GM21381 (cell line): ENCODE measurements at regions not wholly inside any gene's neighbourhood (a gene's known extent, or its start where the extent isn't known, plus 50 kb on each side); places are given as distances from the start of the nearest gene placed in this dataset.

ENCODE experiments used
- ATAC-seq: cut with Tn5 transposase; IDR thresholded peaks from one replicate; pipeline ENCODE4 v1.9.1; 2021; ENCODE audit warnings: mild to moderate bottlenecking, moderate library complexity; ENCODE audit not compliant: unreplicated experiment

DNA sequence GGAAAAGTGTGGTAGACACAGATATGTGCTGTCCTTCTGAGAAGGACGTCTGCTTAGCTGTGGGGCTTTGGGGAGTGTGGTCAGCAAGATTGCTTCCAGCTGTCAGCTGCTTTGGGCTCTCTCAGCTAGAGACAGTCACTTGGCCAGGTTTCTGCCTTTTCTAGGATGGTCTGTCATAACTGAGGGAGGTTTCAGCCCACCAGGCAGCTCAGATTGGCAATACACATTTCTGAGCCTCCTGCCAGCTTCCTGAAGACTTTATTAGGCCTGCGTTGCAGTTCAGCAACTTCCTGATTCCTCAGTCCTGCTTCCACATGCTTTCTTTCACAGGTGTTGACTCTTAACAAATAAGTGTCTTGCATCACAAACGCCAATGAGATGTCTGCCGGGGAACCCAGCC is 286.5 kb downstream of the SQOR start:
- no peak for ATAC-seq

DNA sequence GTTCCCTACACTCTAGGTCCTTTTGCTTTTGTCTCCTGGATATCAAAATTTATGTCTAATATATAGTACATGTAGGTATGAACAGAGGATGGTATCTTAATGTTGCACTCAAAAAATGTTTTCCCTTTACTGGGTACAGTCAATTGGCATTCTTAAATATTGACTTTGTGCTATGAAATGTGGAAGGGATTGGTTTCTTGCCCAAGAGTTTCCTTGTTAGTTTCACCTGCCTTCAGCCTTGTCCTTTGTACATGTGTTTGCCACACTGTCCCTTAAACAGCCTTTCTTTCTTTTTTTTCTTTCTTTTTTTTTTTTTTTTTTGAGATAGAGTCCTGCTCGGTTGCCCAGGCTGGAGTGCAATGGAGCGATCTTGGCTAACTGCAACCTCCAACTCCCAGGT is 287.1 kb downstream of the SQOR start:
- no peak for ATAC-seq

DNA sequence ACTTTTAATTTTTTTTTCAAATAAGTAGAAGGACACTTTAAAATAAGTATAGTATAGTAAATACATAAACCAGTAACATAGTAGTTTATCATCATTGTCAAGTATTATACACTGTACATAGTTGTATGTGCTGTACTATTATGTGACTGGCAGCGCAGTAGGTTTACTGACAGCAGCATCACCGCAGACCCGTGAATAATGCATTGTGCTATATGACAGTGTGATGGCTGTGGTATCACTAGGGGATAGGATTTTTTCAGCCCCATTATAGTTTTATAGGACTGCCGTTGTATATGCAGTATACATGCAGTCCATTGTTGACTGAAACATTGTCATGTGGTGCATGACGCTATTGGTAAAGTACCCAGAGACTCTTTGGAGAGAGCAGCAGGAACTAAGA is 306.5 kb downstream of the SQOR start:
- no peak for ATAC-seq

DNA sequence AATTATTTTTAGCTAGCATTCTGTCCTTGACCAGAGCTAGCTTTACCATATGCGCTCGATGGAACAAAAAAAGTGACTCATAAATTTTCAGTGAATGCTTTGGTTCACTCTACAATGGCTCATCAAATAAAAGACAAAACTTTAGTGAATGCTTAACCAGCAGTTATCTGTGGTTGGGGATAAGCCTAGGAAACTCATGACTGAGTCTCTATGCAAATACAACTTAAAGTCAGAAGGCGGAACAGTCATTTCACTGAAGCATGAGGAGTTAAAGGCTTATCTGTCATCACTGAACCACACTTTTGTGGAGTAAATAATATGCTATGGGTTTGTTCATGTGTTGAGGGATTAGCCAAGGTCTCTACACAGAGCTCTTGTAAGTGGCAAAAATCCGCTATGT is 308.4 kb downstream of the SQOR start:
- no peak for ATAC-seq

DNA sequence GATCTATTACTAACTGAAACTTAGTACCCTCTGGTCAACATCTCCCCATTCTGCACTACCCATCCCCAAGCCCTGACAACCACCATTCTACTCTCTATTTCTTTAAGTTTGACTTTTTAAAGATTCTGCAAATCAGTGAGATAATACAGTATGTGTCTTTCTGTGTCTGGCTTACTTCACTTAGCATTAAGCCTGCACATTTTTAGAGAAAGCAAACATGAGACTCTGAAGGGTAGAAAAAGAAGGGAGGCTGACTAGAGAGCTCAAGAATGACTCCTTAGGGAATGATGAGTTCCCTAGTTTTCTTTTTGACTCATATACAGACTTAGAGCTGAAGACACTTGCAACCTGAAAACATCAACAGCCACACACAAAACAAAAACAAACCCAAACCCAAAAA is 311.3 kb downstream of the SQOR start:
- ATAC-seq = no peak

DNA sequence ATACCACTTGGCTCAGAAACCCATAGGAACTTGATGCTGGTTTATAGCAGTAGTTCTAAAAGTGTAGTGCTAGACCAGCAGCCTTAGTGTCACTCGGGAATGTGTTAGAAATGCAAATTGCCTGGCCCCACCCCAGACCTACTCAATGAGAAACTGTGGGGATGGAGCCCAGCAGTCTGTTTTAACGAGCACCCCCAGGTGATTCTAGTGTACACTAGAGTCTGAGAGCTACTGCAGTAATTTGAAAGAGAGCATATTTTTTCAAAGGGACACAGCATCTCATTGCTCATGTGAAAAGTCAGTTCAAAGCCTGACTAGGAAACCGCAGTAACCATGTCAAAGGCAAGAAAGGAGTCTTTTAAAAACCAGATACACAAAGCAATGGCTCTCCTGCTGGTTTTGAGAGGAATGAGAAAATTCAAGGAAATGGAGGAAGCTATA is 313.4 kb downstream of the SQOR start:
- ATAC-seq = no peak

DNA sequence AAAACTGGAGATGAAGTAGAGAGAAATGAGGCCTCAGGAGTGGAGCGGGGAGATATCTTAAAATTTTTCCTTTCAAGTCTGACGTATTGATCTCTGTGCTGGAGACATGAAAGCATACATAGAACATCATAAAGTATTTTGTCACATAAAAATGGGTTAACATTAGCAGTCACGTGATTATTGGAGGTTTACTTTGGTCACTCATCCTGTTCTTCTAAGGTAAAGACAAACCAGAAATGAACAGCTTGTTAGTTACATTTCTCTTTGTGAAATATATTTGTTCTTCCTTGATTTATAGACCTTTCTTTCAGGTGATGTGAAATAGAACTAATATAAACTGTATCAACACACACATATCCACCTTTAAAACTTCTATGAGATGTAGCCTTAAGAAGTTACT is 324.1 kb downstream of the SQOR start:
- ATAC-seq = no peak

DNA sequence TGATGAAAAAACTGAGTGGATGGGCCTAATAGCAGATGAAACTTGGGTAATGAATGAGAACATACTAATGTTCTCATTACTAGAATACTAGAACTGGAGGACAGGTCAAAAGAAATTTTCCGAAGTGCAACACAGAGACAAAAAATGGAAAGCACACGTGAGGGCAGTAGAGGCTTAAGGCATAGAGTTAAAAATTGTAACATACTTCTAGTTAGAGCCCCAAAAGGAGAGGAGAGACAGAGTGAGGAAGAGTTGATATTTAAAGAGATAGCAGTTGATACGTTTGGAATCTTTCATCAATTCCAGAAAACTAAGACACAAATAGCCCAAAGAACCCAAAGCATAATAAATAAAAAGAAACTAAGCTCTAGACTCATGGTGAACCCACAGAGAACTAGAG is 327.9 kb downstream of the SQOR start:
- ATAC-seq = no peak

DNA sequence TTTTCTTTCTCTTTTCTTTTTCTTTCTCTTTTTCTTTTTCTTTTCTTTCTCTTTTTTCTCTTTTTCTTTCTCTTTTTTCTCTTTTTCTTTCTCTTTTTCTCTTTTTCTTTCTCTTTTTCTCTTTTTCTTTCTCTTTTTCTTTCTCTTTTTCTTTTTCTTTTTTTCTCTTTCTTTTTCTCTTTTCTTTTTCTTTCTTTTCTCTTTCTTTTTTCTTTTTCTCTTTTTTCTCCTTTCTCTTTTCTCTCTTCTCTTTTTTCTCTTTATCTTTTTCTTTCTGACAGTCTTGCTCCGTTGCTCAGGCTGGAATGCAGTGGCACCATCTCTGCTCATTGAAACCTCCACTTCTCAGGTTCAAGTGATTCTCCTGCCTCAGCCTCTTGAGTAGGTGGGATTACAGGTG is 335.7 kb downstream of the SQOR start:
- ATAC-seq = no peak

DNA sequence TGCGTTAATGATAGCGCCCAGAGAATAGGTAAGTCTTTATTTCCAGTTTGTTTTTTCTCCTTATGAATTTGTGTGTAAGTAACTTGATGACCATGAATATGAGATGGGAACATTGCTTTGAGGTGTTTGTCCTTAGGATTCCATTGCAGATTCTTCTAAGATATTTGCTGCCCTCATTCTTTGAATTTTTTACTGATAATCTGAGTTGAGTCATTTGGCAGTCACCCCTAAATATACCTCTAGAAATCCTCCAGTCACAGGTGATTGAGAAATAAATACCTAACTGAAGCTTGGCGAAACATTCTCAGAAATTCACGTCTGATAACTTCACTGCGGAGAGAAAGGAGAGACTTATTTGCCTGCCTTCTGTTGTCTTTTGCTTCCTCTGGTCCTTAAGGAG is 345.5 kb downstream of the SQOR start:
- no peak for ATAC-seq

DNA sequence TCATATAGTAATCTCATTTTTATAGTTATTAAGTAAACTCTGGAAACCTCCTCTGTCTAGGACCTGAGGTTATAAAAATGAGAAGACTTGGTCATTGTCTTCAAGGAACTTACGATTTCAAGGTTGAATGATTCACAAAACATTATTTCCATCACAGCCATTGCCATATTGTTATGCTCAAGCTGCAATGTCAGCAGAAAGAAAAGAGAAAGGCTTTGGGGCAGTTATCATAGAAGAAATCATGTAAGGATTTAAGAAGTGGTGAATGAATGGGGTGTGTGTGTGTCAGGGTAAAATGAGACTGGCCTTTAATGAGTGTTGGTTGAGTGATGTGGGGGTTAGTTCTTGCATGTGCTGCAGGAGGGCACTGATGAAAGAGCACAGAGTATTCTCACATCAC is 346.8 kb downstream of the SQOR start:
- ATAC-seq = no peak

DNA sequence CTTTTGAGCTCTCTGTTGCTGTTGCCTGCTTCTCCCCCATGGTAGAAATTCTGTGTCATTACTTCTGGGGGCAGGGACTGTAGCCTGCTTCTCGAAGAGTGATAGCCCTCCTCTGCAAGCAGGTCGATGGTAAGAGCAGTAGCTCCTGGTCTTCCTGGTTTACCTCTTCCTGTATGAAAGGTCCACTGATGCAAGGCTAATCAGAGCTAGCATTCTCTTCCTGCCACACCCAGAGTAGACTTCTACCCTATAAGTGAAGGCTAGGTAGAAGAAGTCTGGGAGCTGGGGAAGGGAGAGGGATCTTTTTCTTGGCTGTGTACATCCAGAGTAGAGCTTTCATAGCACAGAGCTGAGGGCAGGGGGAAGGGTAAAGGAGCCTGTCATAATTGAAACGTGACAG is 357.0 kb downstream of the SQOR start:
- no peak for ATAC-seq

DNA sequence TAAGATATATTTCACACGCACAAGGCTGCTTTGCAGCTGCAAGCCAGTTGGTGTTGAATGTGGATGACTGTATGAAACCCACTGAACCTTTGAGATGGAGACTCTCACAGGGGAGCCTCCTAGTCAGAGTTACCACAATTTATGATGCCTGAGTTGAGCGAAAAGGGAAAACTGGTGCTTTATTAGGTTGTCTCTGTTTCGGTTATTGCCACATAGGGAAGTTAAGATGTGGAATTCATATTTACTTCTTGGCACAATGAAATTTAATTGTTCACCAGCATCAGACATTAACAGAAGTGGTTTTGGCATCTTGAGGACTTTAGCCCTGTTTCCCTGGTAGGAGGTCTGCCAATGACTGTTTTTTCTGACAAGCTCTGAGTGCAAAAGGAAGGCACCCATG is 358.2 kb downstream of the SQOR start:
- no peak for ATAC-seq

DNA sequence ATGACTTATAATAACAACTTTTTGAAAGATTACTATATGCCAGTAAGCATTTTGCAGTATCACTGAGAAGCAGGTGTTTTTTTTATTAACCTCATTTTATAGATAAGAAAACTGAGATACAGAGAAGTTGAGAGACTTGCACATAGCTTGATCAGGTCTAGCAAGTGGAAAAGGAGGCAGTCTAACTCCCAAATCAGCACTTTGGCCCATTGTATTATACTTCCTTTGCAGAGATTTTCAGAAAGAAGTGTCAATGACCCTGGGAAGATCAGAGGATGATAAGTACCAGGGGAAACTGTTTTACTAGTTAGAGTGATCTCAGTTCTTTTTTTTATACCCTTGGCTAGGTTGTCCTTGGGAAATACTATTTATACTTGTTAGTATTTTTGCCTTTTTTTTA is 358.7 kb downstream of the SQOR start:
- ATAC-seq = no peak

DNA sequence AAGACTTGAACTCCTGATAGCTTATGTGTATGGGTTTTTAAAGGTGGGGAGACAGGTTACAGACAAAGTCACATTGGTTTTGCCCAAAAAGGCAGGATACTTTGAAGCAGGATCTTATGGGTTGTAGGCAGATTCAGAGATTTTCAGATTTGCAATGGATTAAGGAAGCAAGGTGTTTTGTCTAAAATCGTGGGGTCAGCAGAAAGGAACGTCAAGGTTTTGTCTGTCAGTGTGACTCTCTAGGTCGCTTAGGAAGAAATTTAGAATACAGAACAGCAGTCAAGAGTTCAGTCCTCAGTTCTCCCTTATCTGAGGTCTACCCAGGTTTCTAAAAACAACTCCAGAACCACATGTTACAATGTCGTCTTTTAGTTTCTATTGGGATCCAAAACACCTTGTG is 361.0 kb downstream of the SQOR start:
- no peak for ATAC-seq

DNA sequence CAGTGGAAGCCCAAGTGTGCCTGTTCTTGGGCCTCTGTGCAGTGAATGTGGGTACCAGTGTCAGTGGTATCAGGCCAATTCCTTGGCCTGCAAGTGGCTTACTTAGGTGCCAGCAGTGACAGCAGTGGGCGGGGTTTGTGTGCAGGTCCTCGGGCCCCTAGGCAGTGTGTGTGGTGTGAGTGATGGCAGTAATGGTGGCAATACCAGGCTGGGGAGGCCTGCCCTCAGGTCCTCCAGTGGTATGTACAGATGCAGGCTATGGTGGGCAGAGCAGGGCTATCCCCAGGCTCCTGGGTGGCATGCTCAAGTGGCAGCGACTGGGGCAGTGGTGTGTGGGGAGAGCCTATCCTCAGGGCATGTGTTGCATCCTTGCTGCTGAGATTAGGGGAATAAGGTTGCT is 379.7 kb downstream of the SQOR start:
- no peak for ATAC-seq

DNA sequence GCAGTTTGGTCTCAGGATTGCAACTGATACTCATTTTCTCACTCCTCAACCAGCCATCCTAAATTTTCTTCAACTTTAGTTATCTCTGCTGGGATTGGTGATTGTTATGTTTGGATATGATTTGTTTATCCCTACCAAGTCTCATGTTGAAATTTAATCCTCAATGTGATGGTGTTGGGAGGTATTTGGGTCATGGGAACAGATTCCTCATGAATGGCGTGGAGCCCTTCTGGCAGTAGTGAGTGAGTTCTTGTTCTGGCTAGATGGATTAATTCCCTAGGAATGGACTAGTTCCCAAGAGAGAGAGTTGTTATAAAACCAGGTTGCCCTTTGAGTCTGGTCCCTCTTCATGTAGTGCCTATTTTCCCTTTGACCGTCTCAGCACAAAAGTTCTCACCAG is 399.9 kb downstream of the SQOR start:
- no peak for ATAC-seq

DNA sequence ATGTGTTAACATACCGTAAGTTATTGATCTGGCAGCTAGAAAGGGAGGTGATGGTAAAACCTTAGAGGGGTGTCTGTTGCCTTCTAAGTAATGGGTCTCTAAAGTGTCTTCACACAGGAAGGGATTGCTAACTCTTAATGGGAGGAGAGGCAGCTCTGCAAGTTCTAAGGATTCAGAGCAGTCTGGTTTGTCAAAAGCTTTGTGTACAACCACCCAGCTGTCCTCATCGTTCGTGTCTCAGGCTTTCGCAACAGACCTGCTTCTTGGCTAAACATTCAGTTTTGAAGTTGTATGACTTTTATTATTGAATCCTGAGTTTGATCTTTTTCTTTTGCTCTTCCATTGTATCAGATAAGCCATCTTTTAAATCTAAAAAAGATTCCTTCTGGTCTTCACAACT is 404.9 kb downstream of the SQOR start:
- ATAC-seq = no peak

DNA sequence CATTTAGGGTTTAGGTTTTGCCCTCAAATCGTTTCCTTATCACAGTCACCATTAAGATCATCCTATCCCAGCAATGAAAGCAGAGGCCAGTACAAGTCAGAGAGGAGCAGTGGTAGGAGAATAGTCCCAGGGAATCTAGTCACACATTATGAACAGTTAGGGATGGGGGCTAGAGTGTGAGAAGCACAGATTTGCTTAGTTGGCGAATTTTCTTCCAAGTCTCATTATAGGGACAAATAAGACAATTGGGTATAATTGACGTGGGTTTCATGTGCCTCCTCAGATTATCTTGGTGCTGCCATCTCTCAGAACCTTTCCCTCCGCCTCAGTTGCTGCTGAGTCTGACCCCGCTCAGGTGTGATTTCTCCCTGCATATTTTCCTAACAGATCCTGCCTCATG is 407.1 kb downstream of the SQOR start:
- ATAC-seq = no peak

DNA sequence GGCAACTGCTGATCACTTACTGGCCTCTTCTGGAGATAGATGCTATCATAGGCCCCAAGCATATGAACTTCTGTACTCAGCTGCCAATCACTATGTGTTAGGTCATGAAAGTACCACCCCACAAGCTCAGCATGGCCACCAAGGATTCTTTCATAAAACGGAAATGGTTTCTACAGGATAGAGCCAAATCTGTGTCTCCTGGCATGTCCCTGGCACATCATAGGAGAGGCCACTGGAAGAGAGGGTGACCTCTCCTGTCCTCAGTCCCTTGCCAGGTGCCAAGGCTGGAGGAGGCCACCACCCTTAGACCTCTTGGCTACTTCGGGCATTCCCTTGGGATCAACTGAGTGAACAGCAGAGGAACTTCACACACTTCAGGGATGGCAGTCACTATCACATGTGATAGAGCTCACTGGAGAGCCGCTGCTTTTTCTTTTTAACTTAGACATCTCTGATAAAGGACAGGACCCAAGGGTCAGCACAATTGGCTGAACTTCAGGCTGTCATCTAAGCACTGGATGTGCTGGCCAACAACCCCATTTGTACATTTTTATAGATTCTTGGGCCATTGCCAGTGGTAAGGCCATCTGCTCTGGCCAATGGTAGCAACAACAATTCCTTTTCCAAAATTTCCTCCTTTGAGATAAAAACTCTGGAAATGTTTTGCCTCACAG is 425.2 kb downstream of the SQOR start:
- ATAC-seq = no peak

DNA sequence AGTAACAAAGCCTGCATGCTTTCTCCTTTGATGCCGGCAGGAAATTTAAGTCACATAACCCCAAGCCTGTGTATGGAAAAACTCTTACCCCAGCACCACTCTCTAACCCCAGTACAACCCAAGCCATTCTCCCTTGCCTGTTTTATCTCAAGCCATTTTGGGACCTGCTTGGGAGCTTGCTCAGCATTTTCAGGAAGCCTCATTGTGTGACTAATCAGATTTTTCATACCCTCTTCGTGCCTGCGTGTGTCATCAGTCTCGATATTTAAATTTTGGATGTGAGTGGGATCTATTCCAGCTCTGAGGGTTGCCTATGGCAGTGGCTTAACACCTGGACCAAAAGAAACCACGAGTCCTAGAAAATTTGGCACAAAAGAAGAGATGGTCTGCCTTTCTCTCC is 426.2 kb downstream of the SQOR start:
- ATAC-seq = no peak

DNA sequence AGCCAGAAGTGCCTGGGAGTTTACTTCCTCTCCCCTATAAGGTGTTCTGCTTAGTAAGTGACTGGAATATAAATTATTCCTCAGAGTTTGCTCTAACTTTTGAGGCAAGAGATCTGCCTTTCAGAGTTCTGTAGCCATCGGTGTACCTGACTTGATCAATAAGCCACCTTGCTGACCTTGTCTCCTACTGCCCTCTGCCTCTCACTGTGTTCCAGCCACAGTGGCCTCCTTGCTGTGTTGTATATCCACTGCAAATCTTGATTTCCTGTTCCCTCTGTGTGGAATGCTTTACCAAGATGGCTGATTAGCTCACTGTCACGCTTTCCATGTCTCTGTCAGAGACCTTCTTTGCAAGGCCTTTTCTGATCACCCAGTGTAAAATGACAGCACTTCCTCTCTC is 442.4 kb downstream of the SQOR start:
- no peak for ATAC-seq

DNA sequence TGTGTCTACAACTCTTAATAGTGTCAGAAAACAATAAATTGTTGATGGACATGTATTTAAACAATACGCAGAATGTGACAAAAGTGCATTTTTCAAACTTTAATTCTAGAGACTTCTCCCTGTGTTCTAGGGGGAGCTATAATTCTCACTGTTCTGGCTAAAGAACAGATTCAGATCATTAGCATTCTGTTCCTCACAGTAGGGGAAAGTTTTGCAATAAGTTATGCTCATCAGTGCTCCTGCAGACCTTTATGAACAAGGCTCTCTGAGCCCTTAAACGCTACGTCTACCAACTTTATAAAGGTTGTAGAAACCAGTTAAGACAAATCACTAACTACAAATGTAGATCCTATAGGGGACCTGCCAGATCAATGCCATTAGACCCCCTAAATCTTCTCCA is 444.2 kb downstream of the SQOR start:
- ATAC-seq = no peak

DNA sequence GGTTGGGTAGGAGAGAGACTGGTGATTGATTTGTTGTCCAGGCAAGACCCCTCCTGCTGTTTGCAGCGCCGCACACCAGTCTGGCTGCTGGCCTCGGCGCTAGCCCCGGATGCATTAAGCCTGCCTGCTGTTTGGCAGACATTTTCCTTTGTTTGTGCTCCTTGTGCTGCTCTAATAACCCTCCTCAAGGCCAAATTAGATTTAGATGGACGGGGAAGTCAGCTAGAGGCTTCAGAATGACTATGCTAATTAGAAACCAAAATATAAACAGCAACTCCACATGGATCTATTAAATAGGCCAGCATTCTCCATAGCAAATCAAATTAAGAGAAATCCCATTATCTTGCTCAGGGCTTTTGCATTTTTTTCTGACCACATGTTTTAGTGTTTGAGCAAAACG is 445.2 kb downstream of the SQOR start:
- no peak for ATAC-seq
